ENCODE measurements at regions not wholly inside any gene's neighbourhood (a gene's known extent, or its start where the extent isn't known, plus 50 kb on each side); places are given as distances from the start of the nearest gene placed in this dataset.

DNA sequence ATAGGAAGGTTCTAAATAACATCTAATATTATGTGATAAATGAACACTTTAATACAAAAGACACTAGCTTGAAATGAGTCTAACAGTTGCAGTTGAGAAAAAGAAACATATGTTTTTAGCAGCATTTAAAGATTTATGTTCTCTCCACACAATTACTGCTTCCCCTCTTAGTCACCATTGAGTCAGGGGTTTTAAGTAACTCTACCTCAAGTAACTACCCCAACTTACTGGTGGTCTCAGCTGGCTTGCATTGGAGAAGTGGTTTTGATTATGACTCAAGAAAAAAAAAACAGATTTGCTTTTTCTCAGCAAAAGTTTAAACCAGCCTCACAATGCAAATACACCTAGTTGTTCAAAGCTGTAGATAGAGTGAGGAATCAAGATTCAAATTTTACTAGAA lies 1216.5 kb upstream of the CDH9 start:
- peak; percentile 33 for FAIRE-seq
- DNase-seq (ENCODE audit: insufficient read length, low spot score) = peak; percentile 15

DNA sequence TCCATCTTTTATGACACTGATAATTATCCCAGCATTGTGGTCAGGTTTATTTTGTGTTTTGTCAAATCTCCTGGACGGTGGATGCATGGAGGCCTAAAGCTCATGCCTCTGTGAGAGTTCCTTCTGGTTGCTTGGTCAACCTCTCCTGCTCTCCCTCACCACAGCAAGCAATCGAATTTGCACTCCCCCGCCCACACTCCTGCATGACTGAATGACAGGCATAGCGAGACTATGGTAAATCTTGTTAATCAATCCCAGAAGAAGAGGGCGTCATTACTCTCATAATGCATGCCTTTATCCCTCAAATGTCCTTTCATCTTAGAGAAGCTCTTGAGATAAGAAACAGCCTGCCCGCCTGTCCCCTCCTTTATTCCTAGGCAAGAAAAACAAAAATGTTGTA lies 1215.0 kb upstream of the CDH9 start:
- FAIRE-seq = no peak
- DNase-seq (ENCODE audit: insufficient read length, low spot score) = no peak

DNA sequence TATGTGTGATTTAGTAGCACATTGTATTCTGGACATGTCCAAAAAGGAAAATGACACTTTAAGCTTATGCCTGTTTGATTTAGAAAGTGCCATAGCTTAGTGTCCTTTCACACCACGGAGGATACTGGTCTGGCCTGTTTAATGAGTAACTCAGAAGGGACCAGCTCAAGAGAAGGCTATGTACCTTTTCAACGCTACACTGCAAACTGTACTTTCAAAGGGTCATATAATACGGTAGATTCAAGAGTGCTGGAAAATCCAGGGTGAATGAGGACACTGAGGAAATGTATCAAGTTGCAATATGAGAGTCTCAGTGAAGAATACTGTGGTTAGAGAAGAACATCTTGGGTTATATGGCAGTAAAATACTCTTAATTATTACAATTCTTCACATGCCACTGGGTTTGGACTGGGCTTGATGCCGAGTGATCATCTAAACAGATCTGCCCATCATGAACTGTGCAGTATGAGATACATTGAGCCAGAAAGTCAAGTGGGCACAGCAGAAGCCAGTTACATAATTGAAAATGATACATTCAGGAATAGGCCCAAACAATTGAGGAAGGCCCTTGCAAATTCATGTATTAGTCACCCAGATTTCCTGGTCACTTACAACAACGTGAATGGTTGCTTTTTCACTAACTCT lies 1211.5 kb upstream of the CDH9 start:
- DNase-seq (ENCODE audit: insufficient read length, low spot score) = no peak
- FAIRE-seq = peak; percentile 88

DNA sequence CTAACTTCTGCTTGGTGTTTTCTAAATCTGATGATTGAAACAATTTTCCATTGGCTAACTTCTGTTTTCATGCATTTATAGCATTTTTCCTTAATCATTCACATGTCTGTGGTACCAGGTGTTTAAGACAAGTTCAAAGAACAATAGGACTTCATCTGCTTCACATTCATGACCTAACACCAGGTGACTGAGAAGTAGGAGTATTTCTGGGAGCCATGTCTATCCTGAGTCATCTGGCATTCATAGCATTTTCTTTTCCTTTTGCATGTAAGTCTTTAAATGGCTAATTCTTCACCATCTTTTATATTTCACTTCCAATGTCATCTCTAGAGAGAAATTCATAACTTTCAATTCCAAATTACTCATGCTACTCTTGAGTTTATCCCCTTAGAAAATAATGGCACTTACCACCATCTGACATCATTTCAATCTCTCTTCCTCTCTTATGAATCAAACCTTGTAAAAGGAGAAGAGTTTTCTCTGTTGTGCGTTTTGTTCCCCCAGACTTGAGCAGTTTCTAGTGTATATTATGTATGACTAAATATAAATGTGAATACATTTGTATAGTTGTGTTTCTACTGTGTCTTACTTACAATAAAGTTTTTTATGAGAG lies 1196.1 kb upstream of the CDH9 start:
- peak; percentile 66 for FAIRE-seq
- no peak for DNase-seq (ENCODE audit: insufficient read length, low spot score)

DNA sequence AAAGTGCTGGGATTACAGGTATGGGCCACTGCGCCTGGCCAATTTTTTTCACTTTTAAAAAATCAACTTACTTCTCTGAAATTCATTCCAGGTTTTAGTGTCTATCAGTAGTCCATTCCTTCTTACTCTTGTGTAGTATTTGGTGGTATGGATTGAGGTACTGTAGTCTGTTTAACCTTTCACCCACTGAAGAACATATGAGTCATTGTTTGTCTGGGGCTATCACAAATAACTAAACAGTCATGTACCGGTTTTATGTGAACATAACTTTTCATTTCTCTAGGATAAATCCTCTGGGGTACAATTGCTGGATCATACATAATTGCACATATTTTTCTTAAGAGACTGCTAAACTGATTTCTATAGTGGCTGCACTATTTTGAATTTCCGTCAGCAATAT lies 1188.0 kb upstream of the CDH9 start:
- DNase-seq (ENCODE audit: insufficient read length, low spot score) = no peak
- no peak for FAIRE-seq

GRCh38 chr5:28219539-28219938 lies 1181.2 kb upstream of the CDH9 start:
- peak; percentile 36 for FAIRE-seq
- no peak for DNase-seq (ENCODE audit: insufficient read length, low spot score)

GRCh38 chr5:28217695-28218094 lies 1179.3 kb upstream of the CDH9 start:
- DNase-seq (ENCODE audit: insufficient read length, low spot score) = no peak
- no peak for FAIRE-seq

- FAIRE-seq = no peak
- no peak for DNase-seq (ENCODE audit: insufficient read length, low spot score)
These were observed 1178.6 kb upstream of the CDH9 start for GRCh38 chr5:28216939-28217360.

GRCh38 chr5:28215091-28215490 lies 1176.7 kb upstream of the CDH9 start:
- FAIRE-seq (no peak), DNase-seq (ENCODE audit: insufficient read length, low spot score) (no peak)

GRCh38 chr5:28214292-28214691 lies 1175.9 kb upstream of the CDH9 start:
- DNase-seq (ENCODE audit: insufficient read length, low spot score) = no peak
- FAIRE-seq = no peak

- no peak for FAIRE-seq
These were observed 1170.0 kb upstream of the CDH9 start for GRCh38 chr5:28208356-28208755.

DNA sequence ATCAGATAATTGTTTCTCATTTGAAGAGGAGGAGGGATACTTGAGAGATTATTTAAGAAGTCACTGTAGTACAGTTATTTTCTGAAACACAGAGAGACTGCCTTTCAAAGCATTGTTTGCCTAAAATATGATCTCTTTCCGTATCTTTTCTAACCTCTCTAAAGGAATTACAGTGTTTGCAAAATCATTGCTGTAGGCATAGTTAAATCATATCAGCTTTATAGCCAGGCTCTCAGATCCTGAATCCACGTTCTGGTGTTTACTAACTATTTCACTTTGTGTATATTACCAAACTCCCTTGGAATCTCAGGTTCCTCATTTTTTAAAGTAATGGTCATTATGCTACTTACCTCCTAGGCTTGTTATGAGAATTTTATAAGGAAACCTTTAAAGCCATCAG lies 1151.6 kb upstream of the CDH9 start:
- DNase-seq (ENCODE audit: insufficient read length, low spot score) (no peak), FAIRE-seq (no peak)

More at GRCh38 chr5:28208356-28208755, 1170.0 kb upstream of the CDH9 start:
- no peak for DNase-seq (ENCODE audit: insufficient read length, low spot score)

GRCh38 chr5:28174691-28175090 lies 1136.3 kb upstream of the CDH9 start:
- FAIRE-seq = no peak
- DNase-seq (ENCODE audit: insufficient read length, low spot score) = no peak

- FAIRE-seq (peak; percentile 9), DNase-seq (ENCODE audit: insufficient read length, low spot score) (peak; percentile 30)
These were observed 1126.7 kb upstream of the CDH9 start for GRCh38 chr5:28165096-28165495.

DNA sequence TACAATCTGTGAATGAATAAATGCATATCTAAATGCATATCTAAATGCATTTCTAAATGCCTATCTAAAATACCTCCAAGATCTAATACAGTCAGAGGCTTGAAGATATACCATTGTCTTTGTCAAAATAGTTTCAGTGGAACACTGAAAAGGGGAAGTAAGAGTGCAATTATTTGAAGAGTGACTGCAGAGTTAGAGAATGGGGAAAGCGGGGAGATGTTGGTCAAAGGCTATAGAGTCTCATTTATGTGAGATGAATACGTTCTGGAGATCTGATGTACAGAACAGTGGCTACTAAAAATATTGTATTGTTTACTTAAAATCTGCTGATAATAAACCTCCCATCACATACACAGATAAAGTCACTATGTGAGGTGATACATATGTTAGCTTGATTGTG lies 1126.2 kb upstream of the CDH9 start:
- DNase-seq (ENCODE audit: insufficient read length, low spot score) (no peak), FAIRE-seq (peak; percentile 13)

DNA sequence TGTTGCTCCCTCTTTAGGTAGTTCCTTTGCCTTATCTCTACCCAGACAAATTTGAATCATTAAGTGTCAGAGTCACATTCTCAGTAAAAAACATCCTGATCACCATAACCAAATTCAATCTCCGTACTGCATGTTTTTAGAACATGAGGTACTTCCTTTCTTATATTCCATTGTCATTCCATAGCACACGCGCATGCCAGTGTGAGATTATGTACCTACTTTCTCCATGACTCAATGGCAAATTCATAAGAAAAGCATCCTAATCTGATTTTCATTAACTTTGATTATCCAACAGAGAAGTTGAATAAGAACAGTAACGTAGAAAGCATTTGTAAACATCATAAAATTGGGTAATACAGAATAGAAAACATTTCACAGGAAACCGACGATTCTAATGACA lies 1118.6 kb upstream of the CDH9 start:
- no peak for FAIRE-seq
- no peak for DNase-seq (ENCODE audit: insufficient read length, low spot score)

GRCh38 chr5:28143519-28143918 lies 1105.1 kb upstream of the CDH9 start:
- DNase-seq (ENCODE audit: insufficient read length, low spot score) (no peak), FAIRE-seq (no peak)

DNA sequence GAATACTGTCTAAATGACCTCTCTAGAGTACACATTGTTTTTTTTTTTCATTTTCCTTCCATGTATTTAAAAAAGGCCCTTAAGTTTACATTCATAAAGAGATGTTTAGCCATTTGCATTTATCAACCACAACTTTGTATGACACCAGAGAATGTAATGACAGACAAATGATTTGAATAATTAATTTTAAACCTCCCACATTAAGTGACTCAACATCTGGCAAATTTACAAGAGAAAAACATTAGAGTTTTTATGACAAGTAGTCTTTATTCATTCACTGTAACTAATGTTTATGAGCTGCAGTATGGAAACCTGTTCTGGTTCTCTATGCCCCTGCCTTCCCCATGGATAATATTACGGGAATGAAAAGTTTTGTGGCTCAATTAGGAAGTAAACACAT lies 1093.8 kb upstream of the CDH9 start:
- FAIRE-seq = no peak
- no peak for DNase-seq (ENCODE audit: insufficient read length, low spot score)

GRCh38 chr5:28117691-28118090 lies 1079.3 kb upstream of the CDH9 start:
- peak; percentile 57 for FAIRE-seq

GRCh38 chr5:28117273-28117672 lies 1078.9 kb upstream of the CDH9 start:
- FAIRE-seq (no peak), DNase-seq (ENCODE audit: insufficient read length, low spot score) (no peak)

More at GRCh38 chr5:28117691-28118090, 1079.3 kb upstream of the CDH9 start:
- DNase-seq (ENCODE audit: insufficient read length, low spot score) = no peak

- DNase-seq (ENCODE audit: insufficient read length, low spot score) (no peak), FAIRE-seq (no peak)
These were observed 1072.4 kb upstream of the CDH9 start for GRCh38 chr5:28110781-28111180.

DNA sequence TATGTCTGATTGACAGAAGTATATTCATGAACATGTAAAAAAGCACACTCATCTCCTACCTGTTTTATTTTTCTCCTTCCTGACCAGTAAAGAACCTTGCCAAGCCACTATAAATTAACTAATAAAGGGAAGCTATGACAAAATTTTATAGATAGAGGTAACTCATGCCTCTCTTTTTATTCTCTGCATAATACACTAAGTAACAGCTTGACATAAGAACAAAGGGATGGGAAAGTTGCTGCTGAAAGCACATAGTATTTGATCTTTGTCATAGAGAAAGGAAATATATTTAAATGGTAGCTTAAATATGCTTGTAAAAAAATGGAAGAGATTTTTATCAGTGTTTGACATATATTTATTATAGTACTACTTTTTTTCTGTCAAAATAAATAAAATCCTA lies 1065.7 kb upstream of the CDH9 start:
- FAIRE-seq (no peak), DNase-seq (ENCODE audit: insufficient read length, low spot score) (no peak)

- FAIRE-seq (peak; percentile 52), DNase-seq (ENCODE audit: insufficient read length, low spot score) (no peak)
These were observed 1045.7 kb upstream of the CDH9 start for GRCh38 chr5:28084069-28084468.
